ENCODE measurements at regions not wholly inside any gene's neighbourhood (a gene's known extent, or its start where the extent isn't known, plus 50 kb on each side); places are given as distances from the start of the nearest gene placed in this dataset.

GRCh38 chr2:221034973-221035372 lies 537.1 kb downstream of the EPHA4 start:
- intact Hi-C loops (cut with micrococcal nuclease) (no loop called here), in situ Hi-C loops (cut with MboI) (no loop called here)
- H3K27me3 ChIP-seq (ENCODE audit: control insufficient read depth in 2 of 2, insufficient read depth in 2 of 2, low read length in 2 of 2) = no peaks in the 10 kb centered on the region
- DNase-seq (ENCODE audit: extremely low read depth in 1 of 4, low spot score in 3 of 4) (no peak), FAIRE-seq (no peak), ATAC-seq (no peak)
- no peaks in the 10 kb centered on the region for H4K20me1 ChIP-seq (replicated peaks; ENCODE audit: control insufficient read depth, insufficient read depth, low read length)
- no TSS peak for BruUV-seq (replicated peaks)
- H3K4me1 ChIP-seq (replicated peaks in 1 of 2; ENCODE audit: control insufficient read depth in 2 of 2, insufficient read depth in 2 of 2, low read length in 2 of 2) = no peaks in the 10 kb centered on the region
- CTCF ChIA-PET (ENCODE audit: low intra/inter-chr PET ratio) = no interaction called here
- H3K9ac ChIP-seq (ENCODE audit: insufficient read depth in 1 of 2, low read depth in 2 of 2, low read length in 2 of 2) = no peak overlapping the region
- no peaks in the 10 kb centered on the region for H3K9me3 ChIP-seq (replicated peaks; ENCODE audit: control insufficient read depth, insufficient read depth, low read depth, low read length)
- POLR2A ChIA-PET = no interaction called here
- H3K4me3 ChIP-seq = no peak overlapping the region
- H3K9me1 ChIP-seq (ENCODE audit: control insufficient read depth, insufficient read depth, low read length) = no peaks in the 10 kb centered on the region
- no peaks in the 10 kb centered on the region for H3K79me2 ChIP-seq (ENCODE audit: control insufficient read depth, insufficient read depth, low read length)
- WGBS (ENCODE audit: insufficient coverage, low coverage, missing lambda C conversion rate) = 0% methylated on average over 4 of the region's 4 CpGs
- H3K4me2 ChIP-seq (ENCODE audit: insufficient read depth, low read length) = no peak overlapping the region
- H3K27ac ChIP-seq (ENCODE audit: extremely low read depth, low read depth, low read length) = no peak overlapping the region
- TF ChIP-seq ZNF77 (CRISPR knock-in tag; IDR thresholded peaks at IDR 0.05) (no peak), ZBTB40 (IDR thresholded peaks at IDR 0.05) (no peak), ZBTB40 (CRISPR knock-in tag; IDR thresholded peaks at IDR 0.05) (no peak), ZNF277 (CRISPR knock-in tag; IDR thresholded peaks at IDR 0.05; ENCODE audit: borderline replicate concordance) (no peak), RBM22 (IDR thresholded peaks at IDR 0.05; ENCODE audit: low read depth, low read length, poor library complexity, severe bottlenecking) (no peak), PTRF (tag; IDR thresholded peaks at IDR 0.05) (no peak), ZNF717 (CRISPR knock-in tag; IDR thresholded peaks at IDR 0.05) (no peak), ZNF830 (CRISPR knock-in tag; IDR thresholded peaks at IDR 0.05) (no peak), SAFB (IDR thresholded peaks at IDR 0.05; ENCODE audit: borderline replicate concordance, low read depth, low read length) (no peak), NR4A1 (CRISPR knock-in tag; IDR thresholded peaks at IDR 0.05) (no peak), NR4A1 (tag; IDR thresholded peaks at IDR 0.05) (no peak), PPARD (CRISPR knock-in tag; IDR thresholded peaks at IDR 0.05) (no peak)
- TF ChIP-seq, protein P1, sequence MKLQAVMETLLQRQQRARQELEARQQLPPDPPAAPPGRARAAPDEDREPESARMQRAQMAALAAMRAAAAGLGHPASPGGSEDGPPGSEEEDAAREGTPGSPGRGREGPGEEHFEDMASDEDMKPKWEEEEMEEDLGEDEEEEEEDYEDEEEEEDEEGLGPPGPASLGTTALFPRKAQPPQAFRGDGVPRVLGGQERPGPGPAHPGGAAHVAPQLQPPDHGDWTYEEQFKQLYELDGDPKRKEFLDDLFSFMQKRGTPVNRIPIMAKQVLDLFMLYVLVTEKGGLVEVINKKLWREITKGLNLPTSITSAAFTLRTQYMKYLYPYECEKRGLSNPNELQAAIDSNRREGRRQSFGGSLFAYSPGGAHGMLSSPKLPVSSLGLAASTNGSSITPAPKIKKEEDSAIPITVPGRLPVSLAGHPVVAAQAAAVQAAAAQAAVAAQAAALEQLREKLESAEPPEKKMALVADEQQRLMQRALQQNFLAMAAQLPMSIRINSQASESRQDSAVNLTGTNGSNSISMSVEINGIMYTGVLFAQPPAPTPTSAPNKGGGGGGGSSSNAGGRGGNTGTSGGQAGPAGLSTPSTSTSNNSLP (IDR thresholded peaks at IDR 0.05; ENCODE audit: borderline replicate concordance, low read depth, low read length) = no peak
- H3K36me3 ChIP-seq (ENCODE audit: control insufficient read depth, insufficient read depth, low read length) = no peaks in the 10 kb centered on the region
- no peak overlapping the region for H2AFZ ChIP-seq (ENCODE audit: low read depth, low read length)

All from K562 (cell line).